Globus pallidus (tissue), 1 donor: ENCODE measurements at regions not wholly inside any gene's neighbourhood (a gene's known extent, or its start where the extent isn't known, plus 50 kb on each side); places are given as distances from the start of the nearest gene placed in this dataset.
A peak's percentile ranks its signal among the peaks of the same experiment; 100 is the strongest.

ENCODE experiments used
- DNase-seq: peaks from one replicate; pipeline ENCODE4 v3.0.0-alpha.2; 2015; ENCODE audit warnings: low spot score

GRCh38 chr14:62097072-62097471 is 334.9 kb downstream of the SNAPC1 start:
- no peak for DNase-seq

DNA sequence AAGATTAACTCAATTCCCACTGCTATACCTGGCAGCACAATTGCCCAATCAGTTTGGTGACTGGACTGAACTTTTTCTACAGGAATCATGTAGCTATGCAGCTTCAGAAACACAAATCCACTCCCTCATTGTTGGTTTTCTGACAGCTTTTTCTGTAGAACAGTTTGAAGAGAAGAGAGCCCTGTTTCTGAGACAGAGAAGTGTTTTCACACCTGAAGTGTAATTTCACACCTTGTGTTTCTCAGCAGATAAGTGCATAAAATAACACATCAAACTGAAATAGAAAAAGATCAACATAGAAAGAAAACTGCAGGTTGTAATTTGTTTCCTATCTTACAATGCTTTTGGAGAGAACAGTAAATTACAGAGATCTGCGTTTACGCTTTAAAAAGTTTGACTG is 335.6 kb downstream of the SNAPC1 start:
- DNase-seq = no peak

- DNase-seq = no peak
Measured at GRCh38 chr14:62098357-62098756, 336.1 kb downstream of the SNAPC1 start.

DNA sequence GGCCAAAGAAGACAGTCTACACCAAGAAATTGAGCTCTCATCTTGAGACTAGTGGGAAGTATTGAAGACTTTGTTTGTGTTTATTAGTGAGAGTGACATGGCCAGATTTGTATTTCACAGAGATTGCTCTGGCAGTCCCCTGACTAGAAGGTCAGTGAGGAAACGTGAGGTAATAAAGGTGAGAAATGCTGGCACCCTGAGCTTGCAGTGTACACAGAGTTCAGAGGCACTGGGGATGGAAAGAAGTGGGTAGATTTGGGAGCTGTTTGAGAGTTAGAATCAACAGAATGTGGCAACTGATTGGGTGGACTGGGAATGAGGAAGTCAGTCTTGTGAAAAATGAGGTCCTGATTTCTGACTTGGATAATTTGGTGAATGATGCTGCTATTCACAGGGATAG is 336.9 kb downstream of the SNAPC1 start:
- DNase-seq = no peak

DNA sequence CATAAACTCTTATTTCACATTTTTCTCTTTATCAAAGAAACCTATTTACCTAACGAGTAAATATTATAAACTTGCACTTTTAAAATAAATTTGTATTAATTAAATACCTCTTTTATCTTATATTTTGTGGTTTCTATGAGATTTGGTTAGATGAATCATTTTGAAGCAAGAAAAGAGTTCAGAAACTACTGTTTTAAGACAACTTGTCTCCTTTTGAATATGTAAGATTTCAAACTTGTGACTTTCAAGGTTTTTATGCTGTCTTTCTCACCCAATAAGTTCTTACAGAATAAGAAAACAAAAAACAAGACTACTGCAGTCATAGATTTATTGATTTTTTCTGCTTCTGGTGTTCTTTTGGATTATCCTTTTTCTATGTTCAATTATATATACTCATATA is 339.0 kb downstream of the SNAPC1 start:
- DNase-seq = no peak

DNA sequence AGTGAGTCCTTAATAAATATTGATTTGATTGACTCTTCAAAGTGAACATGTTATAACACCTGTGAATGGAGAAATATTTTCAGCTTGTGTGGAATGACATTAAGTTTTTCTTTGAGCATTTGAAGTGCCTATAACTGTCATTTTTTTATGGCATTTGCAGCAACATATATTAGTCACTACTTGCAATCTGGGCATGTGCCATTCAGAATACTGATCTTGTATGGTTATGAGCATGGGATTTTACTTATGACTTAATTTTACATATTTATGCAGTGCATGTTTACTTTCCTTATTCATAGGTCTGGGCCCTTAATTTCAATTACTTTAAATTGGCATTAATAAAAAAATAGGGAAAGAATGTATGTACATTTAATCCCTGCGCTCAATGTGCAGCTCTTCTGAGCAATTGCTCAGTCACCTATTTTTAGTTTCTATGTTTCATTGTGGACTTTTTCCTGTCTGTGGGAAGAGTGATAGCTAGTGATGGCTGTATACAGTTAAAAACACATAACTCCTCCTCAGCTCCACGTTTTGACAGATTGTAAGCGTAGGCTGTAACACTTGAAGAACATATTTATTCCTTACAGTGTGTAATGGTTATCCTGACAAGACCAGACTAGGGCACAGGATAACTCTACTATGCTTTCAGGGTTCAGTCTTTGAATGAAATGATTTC is 339.6 kb downstream of the SNAPC1 start:
- no peak for DNase-seq

- no peak for DNase-seq
Measured at GRCh38 chr14:62102349-62102725, 340.1 kb downstream of the SNAPC1 start.

DNA sequence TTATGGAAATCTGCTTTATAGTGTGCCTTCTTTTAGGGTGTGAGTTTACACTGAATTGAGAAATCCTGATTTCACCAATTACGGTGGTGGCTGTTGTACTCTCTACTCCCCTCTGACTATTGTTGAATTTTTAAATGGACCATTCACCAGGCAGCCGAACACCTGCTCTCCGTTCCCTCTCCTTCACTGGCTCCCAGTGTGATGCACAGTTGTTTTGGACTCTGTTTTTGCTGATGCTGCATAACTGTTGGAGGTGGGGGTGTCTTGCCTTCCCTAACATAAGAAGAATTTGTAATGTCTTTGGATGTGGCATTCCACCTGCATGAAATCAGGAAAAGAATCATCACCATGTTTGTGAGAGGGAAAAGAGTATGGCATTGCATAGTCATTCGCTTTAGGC is 341.2 kb downstream of the SNAPC1 start:
- no peak for DNase-seq

GRCh38 chr14:62110941-62111340 is 348.7 kb downstream of the SNAPC1 start:
- no peak for DNase-seq

- peak; percentile 70 for DNase-seq
Measured at GRCh38 chr14:62117010-62117750, 355.0 kb downstream of the SNAPC1 start.

- DNase-seq = peak; percentile 9
Measured at GRCh38 chr14:62117751-62118105, 355.5 kb downstream of the SNAPC1 start.

DNA sequence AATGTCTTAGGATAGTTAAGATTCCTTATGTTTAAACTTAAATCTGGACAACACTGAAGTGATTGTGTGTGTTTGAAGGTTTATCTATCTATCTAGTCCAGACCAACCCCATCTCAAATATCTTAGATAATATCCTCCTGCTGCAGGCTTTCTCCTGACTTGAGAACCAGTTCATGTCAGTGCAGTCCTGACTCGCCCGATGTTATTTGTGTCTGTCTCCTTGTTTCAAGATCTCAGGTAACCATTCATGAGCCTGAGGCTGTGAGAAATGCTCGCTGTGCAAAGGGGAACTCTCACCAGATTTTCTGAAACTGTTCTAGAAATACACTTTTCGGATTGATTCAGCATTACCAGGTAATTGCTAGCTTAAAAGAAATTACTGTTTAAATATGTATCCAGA is 356.2 kb downstream of the SNAPC1 start:
- no peak for DNase-seq

DNA sequence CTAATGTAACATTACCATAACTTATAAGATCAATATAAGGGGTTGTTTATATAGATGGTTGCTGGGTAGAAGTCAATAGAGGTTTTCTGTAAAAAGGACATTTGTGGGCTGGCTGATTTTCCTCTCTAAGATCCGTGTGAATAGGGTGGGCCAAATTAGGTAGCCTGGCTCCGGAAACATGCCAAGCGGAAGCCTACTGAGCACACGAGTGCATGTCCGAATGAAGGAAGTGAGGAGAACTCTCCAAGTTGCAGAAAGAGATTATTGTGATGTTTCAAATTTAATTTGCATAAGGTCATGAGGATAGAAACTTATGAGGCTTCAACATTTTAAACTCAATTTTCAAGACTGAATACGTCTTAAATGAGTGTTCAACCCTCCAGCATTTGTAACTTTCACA is 356.7 kb downstream of the SNAPC1 start:
- no peak for DNase-seq

DNA sequence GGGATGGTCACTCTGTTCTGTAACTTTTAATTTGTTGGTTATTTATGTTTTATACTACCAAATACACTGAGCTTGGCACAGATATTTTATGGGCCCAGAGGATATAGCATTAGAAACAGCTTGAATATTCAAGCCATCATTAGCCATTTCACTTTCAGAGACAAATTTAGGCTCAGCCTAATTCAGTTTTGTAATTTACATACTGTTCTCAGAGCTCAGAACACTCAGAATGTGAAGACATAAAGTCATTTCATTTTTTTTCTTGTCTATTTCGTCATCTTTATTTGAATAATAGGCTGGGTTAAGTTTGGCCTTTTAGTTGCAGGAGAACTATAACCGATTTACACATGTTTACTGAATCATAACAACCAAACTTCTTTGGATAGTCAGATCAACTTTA is 361.7 kb downstream of the SNAPC1 start:
- no peak for DNase-seq

- DNase-seq = no peak
Measured at GRCh38 chr14:62125793-62126192, 363.6 kb downstream of the SNAPC1 start.

DNA sequence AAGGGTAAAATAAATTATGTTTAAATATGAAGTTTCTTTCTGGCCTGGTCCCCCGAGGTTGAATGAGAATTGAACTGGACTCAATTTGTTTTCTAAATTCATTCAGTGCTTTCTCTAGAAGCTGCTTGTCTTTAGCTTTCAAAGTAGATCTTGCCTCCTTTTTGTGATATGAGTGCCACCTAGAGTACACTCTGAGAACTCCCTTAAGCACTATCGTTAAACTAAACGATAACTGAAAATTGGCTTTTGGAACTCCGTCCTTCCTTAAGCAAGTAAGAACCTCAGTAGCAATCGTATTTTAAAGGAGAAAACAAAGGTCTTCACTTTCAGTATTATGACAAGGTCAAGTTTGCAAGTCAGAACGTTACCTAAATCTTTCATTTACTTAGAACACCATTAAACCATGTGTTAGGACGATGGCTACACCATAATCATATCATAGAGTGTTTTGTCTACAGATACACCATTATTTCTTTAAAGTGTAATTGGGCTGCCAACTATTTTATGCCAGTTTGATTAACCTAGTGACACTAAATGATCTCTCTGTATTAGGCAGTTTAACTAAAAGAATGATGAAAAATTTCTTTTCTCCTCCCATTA is 364.8 kb downstream of the SNAPC1 start:
- peak; percentile 61 for DNase-seq

- DNase-seq = no peak
Measured at GRCh38 chr14:62130441-62130840, 368.2 kb downstream of the SNAPC1 start.

GRCh38 chr14:62133776-62134550 is 371.7 kb downstream of the SNAPC1 start:
- DNase-seq = no peak

GRCh38 chr14:62138593-62138992 is 376.4 kb downstream of the SNAPC1 start:
- no peak for DNase-seq

- DNase-seq = no peak
Measured at GRCh38 chr14:62141139-62141538, 378.9 kb downstream of the SNAPC1 start.

- DNase-seq = no peak
Measured at GRCh38 chr14:62143245-62143644, 381.0 kb downstream of the SNAPC1 start.

DNA sequence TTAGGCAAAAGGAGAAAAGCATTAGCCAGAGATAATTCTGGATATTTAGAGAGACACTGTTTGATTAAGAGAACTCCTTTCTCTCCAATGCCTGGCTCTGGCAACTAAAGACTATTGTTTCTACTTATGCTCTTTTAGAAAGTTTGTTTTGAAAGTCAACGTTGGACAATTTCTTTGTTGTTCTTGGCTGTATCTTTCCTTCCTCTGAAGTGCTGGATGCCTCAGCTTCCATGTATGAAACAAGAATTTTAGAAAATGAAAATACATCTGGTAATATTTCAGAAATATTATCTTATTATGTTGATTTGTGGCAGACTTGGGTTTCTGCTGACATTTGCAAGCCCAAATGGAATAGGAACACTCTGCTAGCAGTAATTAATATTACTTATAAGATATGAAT is 382.6 kb downstream of the SNAPC1 start:
- no peak for DNase-seq

- DNase-seq = no peak
Measured at GRCh38 chr14:62146030-62146429, 383.8 kb downstream of the SNAPC1 start.
